A549 (cell line): ENCODE measurements at regions not wholly inside any gene's neighbourhood (a gene's known extent, or its start where the extent isn't known, plus 50 kb on each side); places are given as distances from the start of the nearest gene placed in this dataset.

Experiments used
- ATAC-seq, 2 experiments: fragments of 200-7000 bp in 1 of 2; fragments of >200 bp in 1 of 2; cut with Nextera tagmentation in 1 of 2; cut with Tn5 transposase in 1 of 2; 3 replicates each; pipeline versions ENCODE4 v1.8.0 to v1.9.1; 2018 to 2020; ENCODE audit warnings: mild to moderate bottlenecking in 1 of 2, moderate library complexity in 1 of 2
- CTCF ChIA-PET: fragments of 300-600 bp; sonication (Branson Sonifier 250); formaldehyde crosslinking; extraction: SDS; loops from one replicate; lab custom pipeline; 2021; ENCODE audit warnings: antibody characterized with exemption, inconsistent platforms; lab: Yijun Ruan, JAX
- POLR2A ChIA-PET: fragments of 350-600 bp; formaldehyde crosslinking; extraction: SDS; loops from one replicate; lab custom pipeline; 2021; ENCODE audit warnings: antibody characterized with exemption, inconsistent platforms; lab: Yijun Ruan, JAX
- DNase-seq, 2 experiments: peaks; one replicate each; pipeline versions ENCODE4 v3.0.0 to v3.0.0-alpha.2; 2011 to 2016; ENCODE audit warnings: low read depth in 1 of 2, low spot score in 1 of 2
- FAIRE-seq: peaks from 2 replicates; lab custom pipeline; 2011; peaks lifted over from hg19 to GRCh38; lab: Jason Lieb, UNC
- H3K27ac ChIP-seq, 2 experiments: fragments of >200 bp; sonication (Bioruptor Twin); formaldehyde crosslinking; 3 replicates each; pipeline ENCODE4 v1.5.1; 2016 to 2017
- H3K4me1 ChIP-seq: fragments of >200 bp; sonication (Bioruptor Twin); formaldehyde crosslinking; 3 replicates; pipeline ENCODE4 v1.6.1; 2016
- H3K4me2 ChIP-seq: fragments of >200 bp; sonication (Bioruptor Twin); formaldehyde crosslinking; 3 replicates; pipeline ENCODE4 v1.6.1; 2016
- H3K4me3 ChIP-seq: fragments of >200 bp; sonication (Bioruptor Twin); formaldehyde crosslinking; 3 replicates; pipeline ENCODE4 v1.5.1; 2016
- H3K9me3 ChIP-seq: fragments of >200 bp; sonication (Bioruptor Twin); formaldehyde crosslinking; 3 replicates; pipeline ENCODE4 v1.6.1; 2016
- CEBPB ChIP-seq, 2 experiments: fragments of >200 bp in 1 of 2; sonication (Bioruptor Twin) in 1 of 2; formaldehyde crosslinking in 1 of 2; IDR thresholded peaks; 2 replicates each; pipeline ENCODE4 v1.6.1; 2012 to 2016
- EHF ChIP-seq: fragments of 250-450 bp; sonication (Bioruptor Pico); IDR thresholded peaks from 2 replicates; pipeline ENCODE4 v1.5.0; 2020; ENCODE audit warnings: mild to moderate bottlenecking
- EHMT2 ChIP-seq: fragments of 200-600 bp; sonication (generic); IDR thresholded peaks from 2 replicates; pipeline ENCODE4 v1.6.1; 2016; ENCODE audit warnings: antibody characterized with exemption, low read depth, mild to moderate bottlenecking, moderate library complexity
- FOXS1 ChIP-seq: fragments of 250-450 bp; sonication (Bioruptor Pico); IDR thresholded peaks from 2 replicates; pipeline ENCODE4 v1.5.0; 2020; ENCODE audit warnings: mild to moderate bottlenecking, moderate library complexity
- HDAC2 ChIP-seq: fragments of 200-600 bp; sonication (generic); IDR thresholded peaks from 2 replicates; pipeline ENCODE4 v1.6.1; 2016
- HOXB13 ChIP-seq: fragments of 250-450 bp; sonication (Bioruptor Pico); IDR thresholded peaks from 2 replicates; pipeline ENCODE4 v1.5.0; 2020; ENCODE audit warnings: low read depth, mild to moderate bottlenecking, moderate library complexity
- HOXB5 ChIP-seq: fragments of 250-450 bp; sonication (Bioruptor Pico); IDR thresholded peaks from 2 replicates; pipeline ENCODE4 v1.5.0; 2020; ENCODE audit warnings: mild to moderate bottlenecking, moderate library complexity
- JUN ChIP-seq, 2 experiments: fragments of >200 bp; sonication (Bioruptor Twin); formaldehyde crosslinking; IDR thresholded peaks; 2 replicates in 1 of 2; 3 replicates in 1 of 2; pipeline ENCODE4 v1.6.1; 2016 to 2017
- JUNB ChIP-seq: fragments of >200 bp; sonication (Bioruptor Twin); formaldehyde crosslinking; IDR thresholded peaks from 2 replicates; pipeline ENCODE4 v1.6.1; 2016
- KDM5A ChIP-seq: fragments of 200-600 bp; sonication (generic); IDR thresholded peaks from 2 replicates; pipeline ENCODE4 v1.6.1; 2016; ENCODE audit warnings: antibody characterized with exemption, mild to moderate bottlenecking
- MYC ChIP-seq: IDR thresholded peaks from 2 replicates; pipeline ENCODE4 v1.6.1; 2012; ENCODE audit warnings: mild to moderate bottlenecking, inconsistent platforms, low read length, improper control_type of control experiment, borderline replicate concordance
- NR3C1 ChIP-seq: fragments of >200 bp; sonication (Bioruptor Twin); formaldehyde crosslinking; IDR thresholded peaks from 3 replicates; pipeline ENCODE4 v1.6.1; 2017
- PHF8 ChIP-seq: fragments of 200-600 bp; sonication (generic); IDR thresholded peaks from 2 replicates; pipeline ENCODE4 v1.6.1; 2016; ENCODE audit warnings: low read depth, mild to moderate bottlenecking, antibody characterized with exemption, moderate library complexity, borderline replicate concordance
- RAD21 ChIP-seq, 2 experiments: fragments of >200 bp in 1 of 2; sonication (Bioruptor Twin) in 1 of 2; formaldehyde crosslinking in 1 of 2; IDR thresholded peaks in 1 of 2; conservative IDR thresholded peaks in 1 of 2; 2 replicates in 1 of 2; 3 replicates in 1 of 2; pipeline ENCODE4 v1.6.1; 2012 to 2018; ENCODE audit warnings: inconsistent platforms in 1 of 2
- RCOR1 ChIP-seq: fragments of 150-350 bp; IDR thresholded peaks from 2 replicates; pipeline ENCODE4 v1.6.1; 2014; ENCODE audit warnings: antibody characterized with exemption, low read length, low read depth
- WGBS: methylation state at CpG from one replicate; pipeline ENCODE4 v1.1.6; 2017; ENCODE audit errors: missing lambda C conversion rate; 5-methylcytosine and 5-hydroxymethylcytosine counted together
- TF ChIP-seq, protein P1 (sequence below): fragments of >200 bp; sonication (Bioruptor Twin); formaldehyde crosslinking; IDR thresholded peaks from 3 replicates; pipeline ENCODE4 v1.6.1; 2016
- TF ChIP-seq, protein P2 (sequence below): fragments of 150-350 bp; IDR thresholded peaks from 2 replicates; pipeline ENCODE4 v1.6.1; 2014; ENCODE audit warnings: low read depth, mild to moderate bottlenecking, low read length
- TF ChIP-seq, protein P3 (sequence below): fragments of >200 bp; sonication (Bioruptor Twin); formaldehyde crosslinking; IDR thresholded peaks from 3 replicates; pipeline ENCODE4 v1.5.1; 2016
- TF ChIP-seq, protein P4 (sequence below): fragments of 250-450 bp; sonication (Bioruptor Pico); IDR thresholded peaks from 2 replicates; pipeline ENCODE4 v1.5.0; 2021; ENCODE audit warnings: mild to moderate bottlenecking, moderate library complexity, borderline replicate concordance
- TF ChIP-seq, protein P5 (sequence below): fragments of 200-600 bp; sonication (generic); IDR thresholded peaks from 2 replicates; pipeline ENCODE4 v1.6.1; 2016; ENCODE audit warnings: antibody characterized with exemption, mild to moderate bottlenecking, moderate library complexity

DNA sequence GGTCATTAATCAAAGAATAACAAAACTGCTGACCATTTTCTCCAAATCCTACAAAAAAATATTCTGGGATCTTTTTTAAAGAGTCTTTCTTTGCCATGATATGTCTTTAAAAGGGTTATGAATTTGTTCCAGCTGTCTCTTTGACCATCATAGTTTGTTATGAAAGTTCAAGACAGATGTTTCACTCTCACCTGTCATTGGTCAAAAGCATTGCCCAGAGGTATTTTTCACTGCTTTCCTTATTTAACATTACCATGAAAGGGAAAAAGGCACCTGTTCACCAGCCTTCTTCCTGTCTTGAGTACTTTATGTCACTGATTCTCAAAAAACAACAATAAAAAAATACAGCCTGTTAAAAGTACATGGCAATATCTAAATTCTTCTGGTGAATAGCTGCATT lies 643.8 kb downstream of the FAT4 start:
- no peak for TF ChIP-seq JUNB
- TF ChIP-seq RCOR1: no peak
- TF ChIP-seq EHF (CRISPR knock-in tag): no peak
- TF ChIP-seq CEBPB (IDR thresholded peaks at IDR 0.05): no peak
- TF ChIP-seq, protein P1, sequence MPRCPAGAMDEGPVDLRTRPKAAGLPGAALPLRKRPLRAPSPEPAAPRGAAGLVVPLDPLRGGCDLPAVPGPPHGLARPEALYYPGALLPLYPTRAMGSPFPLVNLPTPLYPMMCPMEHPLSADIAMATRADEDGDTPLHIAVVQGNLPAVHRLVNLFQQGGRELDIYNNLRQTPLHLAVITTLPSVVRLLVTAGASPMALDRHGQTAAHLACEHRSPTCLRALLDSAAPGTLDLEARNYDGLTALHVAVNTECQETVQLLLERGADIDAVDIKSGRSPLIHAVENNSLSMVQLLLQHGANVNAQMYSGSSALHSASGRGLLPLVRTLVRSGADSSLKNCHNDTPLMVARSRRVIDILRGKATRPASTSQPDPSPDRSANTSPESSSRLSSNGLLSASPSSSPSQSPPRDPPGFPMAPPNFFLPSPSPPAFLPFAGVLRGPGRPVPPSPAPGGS: no peak
- TF ChIP-seq MYC: no peak
- Histone ChIP-seq H3K4me3 (no peak overlapping the region), H3K4me1 (no peaks in the 10 kb centered on the region), H3K9me3 (no peaks in the 10 kb centered on the region), H3K4me2 (no peak overlapping the region), H3K27ac (no peak overlapping the region)
- FAIRE-seq (no peak), ATAC-seq (no peak), DNase-seq (no peak)
- CTCF ChIA-PET: no interaction called here
- POLR2A ChIA-PET: no interaction called here

DNA sequence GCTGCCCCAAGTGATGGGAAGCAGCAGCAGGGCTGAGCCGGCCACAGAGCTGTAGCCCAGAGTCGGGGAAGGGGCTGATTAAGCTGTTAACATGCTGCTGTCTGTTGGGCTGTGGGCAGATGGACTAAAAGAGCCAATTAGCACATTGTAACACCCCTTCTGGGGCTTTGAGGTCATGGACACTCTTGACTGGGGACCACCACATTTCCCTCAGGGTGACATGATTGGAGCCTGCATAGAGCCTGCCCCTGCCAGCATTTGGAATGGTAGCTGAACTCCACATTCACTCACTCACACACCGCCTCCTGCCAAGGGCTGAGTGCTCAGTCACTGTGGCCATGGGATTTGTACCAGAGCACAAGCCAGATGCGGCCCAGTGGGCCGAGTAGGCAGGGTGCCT lies 646.9 kb downstream of the FAT4 start:
- H3K4me1 ChIP-seq: no peaks in the 10 kb centered on the region
- no peak for DNase-seq
- no peak overlapping the region for H3K4me2 ChIP-seq
- ATAC-seq: no peak
- H3K9me3 ChIP-seq: no peaks in the 10 kb centered on the region
- TF ChIP-seq, protein P2, sequence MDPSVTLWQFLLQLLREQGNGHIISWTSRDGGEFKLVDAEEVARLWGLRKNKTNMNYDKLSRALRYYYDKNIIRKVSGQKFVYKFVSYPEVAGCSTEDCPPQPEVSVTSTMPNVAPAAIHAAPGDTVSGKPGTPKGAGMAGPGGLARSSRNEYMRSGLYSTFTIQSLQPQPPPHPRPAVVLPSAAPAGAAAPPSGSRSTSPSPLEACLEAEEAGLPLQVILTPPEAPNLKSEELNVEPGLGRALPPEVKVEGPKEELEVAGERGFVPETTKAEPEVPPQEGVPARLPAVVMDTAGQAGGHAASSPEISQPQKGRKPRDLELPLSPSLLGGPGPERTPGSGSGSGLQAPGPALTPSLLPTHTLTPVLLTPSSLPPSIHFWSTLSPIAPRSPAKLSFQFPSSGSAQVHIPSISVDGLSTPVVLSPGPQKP: no peak
- TF ChIP-seq FOXS1 (CRISPR knock-in tag) (no peak), KDM5A (no peak), PHF8 (no peak), RAD21 (conservative IDR thresholded peaks at IDR 0.05 in 1 of 2, IDR thresholded peaks at IDR 0.05 in 1 of 2) (no peak), RCOR1 (no peak), HOXB5 (CRISPR knock-in tag) (no peak), JUN (IDR thresholded peaks at IDR 0.05) (no peak), HDAC2 (no peak), HOXB13 (no peak), NR3C1 (no peak), EHMT2 (no peak)
- TF ChIP-seq, protein P3, sequence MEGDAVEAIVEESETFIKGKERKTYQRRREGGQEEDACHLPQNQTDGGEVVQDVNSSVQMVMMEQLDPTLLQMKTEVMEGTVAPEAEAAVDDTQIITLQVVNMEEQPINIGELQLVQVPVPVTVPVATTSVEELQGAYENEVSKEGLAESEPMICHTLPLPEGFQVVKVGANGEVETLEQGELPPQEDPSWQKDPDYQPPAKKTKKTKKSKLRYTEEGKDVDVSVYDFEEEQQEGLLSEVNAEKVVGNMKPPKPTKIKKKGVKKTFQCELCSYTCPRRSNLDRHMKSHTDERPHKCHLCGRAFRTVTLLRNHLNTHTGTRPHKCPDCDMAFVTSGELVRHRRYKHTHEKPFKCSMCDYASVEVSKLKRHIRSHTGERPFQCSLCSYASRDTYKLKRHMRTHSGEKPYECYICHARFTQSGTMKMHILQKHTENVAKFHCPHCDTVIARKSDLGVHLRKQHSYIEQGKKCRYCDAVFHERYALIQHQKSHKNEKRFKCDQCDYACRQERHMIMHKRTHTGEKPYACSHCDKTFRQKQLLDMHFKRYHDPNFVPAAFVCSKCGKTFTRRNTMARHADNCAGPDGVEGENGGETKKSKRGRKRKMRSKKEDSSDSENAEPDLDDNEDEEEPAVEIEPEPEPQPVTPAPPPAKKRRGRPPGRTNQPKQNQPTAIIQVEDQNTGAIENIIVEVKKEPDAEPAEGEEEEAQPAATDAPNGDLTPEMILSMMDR: no peak
- TF ChIP-seq, protein P4, sequence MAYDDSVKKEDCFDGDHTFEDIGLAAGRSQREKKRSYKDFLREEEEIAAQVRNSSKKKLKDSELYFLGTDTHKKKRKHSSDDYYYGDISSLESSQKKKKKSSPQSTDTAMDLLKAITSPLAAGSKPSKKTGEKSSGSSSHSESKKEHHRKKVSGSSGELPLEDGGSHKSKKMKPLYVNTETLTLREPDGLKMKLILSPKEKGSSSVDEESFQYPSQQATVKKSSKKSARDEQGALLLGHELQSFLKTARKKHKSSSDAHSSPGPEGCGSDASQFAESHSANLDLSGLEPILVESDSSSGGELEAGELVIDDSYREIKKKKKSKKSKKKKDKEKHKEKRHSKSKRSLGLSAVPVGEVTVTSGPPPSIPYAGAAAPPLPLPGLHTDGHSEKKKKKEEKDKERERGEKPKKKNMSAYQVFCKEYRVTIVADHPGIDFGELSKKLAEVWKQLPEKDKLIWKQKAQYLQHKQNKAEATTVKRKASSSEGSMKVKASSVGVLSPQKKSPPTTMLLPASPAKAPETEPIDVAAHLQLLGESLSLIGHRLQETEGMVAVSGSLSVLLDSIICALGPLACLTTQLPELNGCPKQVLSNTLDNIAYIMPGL (CRISPR knock-in tag): no peak
- TF ChIP-seq, protein P5, sequence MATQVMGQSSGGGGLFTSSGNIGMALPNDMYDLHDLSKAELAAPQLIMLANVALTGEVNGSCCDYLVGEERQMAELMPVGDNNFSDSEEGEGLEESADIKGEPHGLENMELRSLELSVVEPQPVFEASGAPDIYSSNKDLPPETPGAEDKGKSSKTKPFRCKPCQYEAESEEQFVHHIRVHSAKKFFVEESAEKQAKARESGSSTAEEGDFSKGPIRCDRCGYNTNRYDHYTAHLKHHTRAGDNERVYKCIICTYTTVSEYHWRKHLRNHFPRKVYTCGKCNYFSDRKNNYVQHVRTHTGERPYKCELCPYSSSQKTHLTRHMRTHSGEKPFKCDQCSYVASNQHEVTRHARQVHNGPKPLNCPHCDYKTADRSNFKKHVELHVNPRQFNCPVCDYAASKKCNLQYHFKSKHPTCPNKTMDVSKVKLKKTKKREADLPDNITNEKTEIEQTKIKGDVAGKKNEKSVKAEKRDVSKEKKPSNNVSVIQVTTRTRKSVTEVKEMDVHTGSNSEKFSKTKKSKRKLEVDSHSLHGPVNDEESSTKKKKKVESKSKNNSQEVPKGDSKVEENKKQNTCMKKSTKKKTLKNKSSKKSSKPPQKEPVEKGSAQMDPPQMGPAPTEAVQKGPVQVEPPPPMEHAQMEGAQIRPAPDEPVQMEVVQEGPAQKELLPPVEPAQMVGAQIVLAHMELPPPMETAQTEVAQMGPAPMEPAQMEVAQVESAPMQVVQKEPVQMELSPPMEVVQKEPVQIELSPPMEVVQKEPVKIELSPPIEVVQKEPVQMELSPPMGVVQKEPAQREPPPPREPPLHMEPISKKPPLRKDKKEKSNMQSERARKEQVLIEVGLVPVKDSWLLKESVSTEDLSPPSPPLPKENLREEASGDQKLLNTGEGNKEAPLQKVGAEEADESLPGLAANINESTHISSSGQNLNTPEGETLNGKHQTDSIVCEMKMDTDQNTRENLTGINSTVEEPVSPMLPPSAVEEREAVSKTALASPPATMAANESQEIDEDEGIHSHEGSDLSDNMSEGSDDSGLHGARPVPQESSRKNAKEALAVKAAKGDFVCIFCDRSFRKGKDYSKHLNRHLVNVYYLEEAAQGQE: no peak
- ChIA-PET CTCF (interaction anchor here (1.0 kb wide), 1 partner anchor 10 kb away, joined by 3 read pairs; no protein-coding TSS in a partner anchor), POLR2A (no interaction called here)
- FAIRE-seq: no peak
- no peak overlapping the region for H3K4me3 ChIP-seq
- WGBS: 43% methylated on average over 5 of the region's 5 CpGs
- no peak overlapping the region for H3K27ac ChIP-seq
